Lung (tissue), 11 donors: ENCODE measurements at regions not wholly inside any gene's neighbourhood (a gene's known extent, or its start where the extent isn't known, plus 50 kb on each side); places are given as distances from the start of the nearest gene placed in this dataset.

Experiments used
- ATAC-seq: fragments of 200-7000 bp; cut with Tn5 transposase; one replicate; pipeline ENCODE4 v1.9.1; 2020; ENCODE audit warnings: moderate number of reproducible peaks; ENCODE audit not compliant: insufficient read depth, low FRiP score
- DNase-seq, 3 donors: peaks; one replicate each; pipeline ENCODE4 v3.0.0-alpha.2; 2013 to 2017
- H3K27ac ChIP-seq, 2 donors: one replicate each; pipeline ENCODE4 v1.5.1; 2013; ENCODE audit warnings: mild to moderate bottlenecking in 2 of 2, moderate library complexity in 2 of 2, control low read depth in 1 of 2, inconsistent platforms in 1 of 2, low read depth in 1 of 2, low read length in 1 of 2
- H3K27me3 ChIP-seq, 3 donors: one replicate each; pipeline ENCODE4 v1.5.1; 2013; ENCODE audit warnings: low read length in 2 of 3; ENCODE audit not compliant: control insufficient read depth in 3 of 3, insufficient read depth in 3 of 3
- H3K36me3 ChIP-seq, 4 donors: one replicate each; pipeline ENCODE4 v1.5.1; 2013; ENCODE audit warnings: low read length in 4 of 4, mild to moderate bottlenecking in 1 of 4, moderate library complexity in 1 of 4; ENCODE audit not compliant: control insufficient read depth in 4 of 4, insufficient read depth in 4 of 4
- H3K4me1 ChIP-seq, 5 donors: one replicate each; pipeline ENCODE4 v1.5.1; 2013; ENCODE audit warnings: low read length in 5 of 5, mild to moderate bottlenecking in 2 of 5, moderate library complexity in 1 of 5; ENCODE audit not compliant: control insufficient read depth in 5 of 5, insufficient read depth in 5 of 5
- H3K4me3 ChIP-seq: one replicate; pipeline ENCODE4 v1.5.1; 2013; ENCODE audit warnings: mild to moderate bottlenecking, control low read depth, moderate library complexity
- H3K9ac ChIP-seq, 2 donors: one replicate each; pipeline ENCODE4 v1.5.1; 2013; ENCODE audit warnings: low read length in 2 of 2, control low read depth in 1 of 2; ENCODE audit not compliant: insufficient read depth in 1 of 2
- H3K9me3 ChIP-seq, 4 donors: one replicate each; pipeline ENCODE4 v1.5.1; 2013; ENCODE audit warnings: low read length in 3 of 4, mild to moderate bottlenecking in 1 of 4, moderate library complexity in 1 of 4; ENCODE audit not compliant: control insufficient read depth in 4 of 4, insufficient read depth in 3 of 4
- WGBS, 2 donors: extraction: QIAGEN DNeasy Blood & Tissue Kit; methylation state at CpG; one replicate each; pipeline ENCODE4 v1.1.7; 2013; 5-methylcytosine and 5-hydroxymethylcytosine counted together
- TF ChIP-seq, protein P1 (sequence below): IDR thresholded peaks from 2 replicates; pipeline ENCODE4 v1.5.1; 2012; ENCODE audit warnings: mild to moderate bottlenecking; ENCODE audit errors: control extremely low read depth, extremely low read depth
- donor health status: control.
- donor health status: control.
- donor health status: Bipolar disorder and iron deficiency.
- donor health status: healthy.
- donor health status: DM: yes; HTN: yes; CAD: no.

DNA sequence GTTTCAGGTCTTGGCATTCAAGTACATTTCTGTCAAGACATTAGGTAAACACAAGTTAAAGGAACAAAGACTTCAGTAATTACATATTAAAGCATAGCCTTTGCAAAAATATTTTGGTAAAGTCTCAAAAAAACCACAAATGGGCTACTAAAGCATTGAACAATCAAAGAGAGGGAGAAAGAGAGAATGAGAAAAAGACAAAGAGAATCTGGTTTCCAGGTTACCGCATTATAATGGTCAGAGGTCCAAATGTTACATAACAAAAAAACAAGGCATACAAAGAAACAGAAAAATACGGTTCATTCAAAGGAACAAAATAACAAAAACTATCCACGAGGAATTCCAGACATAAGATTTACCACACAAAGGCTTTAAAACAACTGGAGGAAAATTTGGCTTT is 327.9 kb downstream of the AKAIN1 start:
- DNase-seq (no peak), ATAC-seq (no peak)
- 79 to 91% methylated on average over 3 of the region's 3 CpGs for WGBS, 2 donors
- Histone ChIP-seq H3K27ac (no peak overlapping the region), H3K4me3 (no peak overlapping the region), H3K9ac (no peak overlapping the region), H3K4me1 (no peaks in the 10 kb centered on the region), H3K9me3 (peaks cover 0 to 5% (median 1%) of the 10 kb centered on the region in 4 donors), H3K27me3 (no peaks in the 10 kb centered on the region), H3K36me3 (no peaks in the 10 kb centered on the region)
- TF ChIP-seq, protein P1, sequence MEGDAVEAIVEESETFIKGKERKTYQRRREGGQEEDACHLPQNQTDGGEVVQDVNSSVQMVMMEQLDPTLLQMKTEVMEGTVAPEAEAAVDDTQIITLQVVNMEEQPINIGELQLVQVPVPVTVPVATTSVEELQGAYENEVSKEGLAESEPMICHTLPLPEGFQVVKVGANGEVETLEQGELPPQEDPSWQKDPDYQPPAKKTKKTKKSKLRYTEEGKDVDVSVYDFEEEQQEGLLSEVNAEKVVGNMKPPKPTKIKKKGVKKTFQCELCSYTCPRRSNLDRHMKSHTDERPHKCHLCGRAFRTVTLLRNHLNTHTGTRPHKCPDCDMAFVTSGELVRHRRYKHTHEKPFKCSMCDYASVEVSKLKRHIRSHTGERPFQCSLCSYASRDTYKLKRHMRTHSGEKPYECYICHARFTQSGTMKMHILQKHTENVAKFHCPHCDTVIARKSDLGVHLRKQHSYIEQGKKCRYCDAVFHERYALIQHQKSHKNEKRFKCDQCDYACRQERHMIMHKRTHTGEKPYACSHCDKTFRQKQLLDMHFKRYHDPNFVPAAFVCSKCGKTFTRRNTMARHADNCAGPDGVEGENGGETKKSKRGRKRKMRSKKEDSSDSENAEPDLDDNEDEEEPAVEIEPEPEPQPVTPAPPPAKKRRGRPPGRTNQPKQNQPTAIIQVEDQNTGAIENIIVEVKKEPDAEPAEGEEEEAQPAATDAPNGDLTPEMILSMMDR = no peak

DNA sequence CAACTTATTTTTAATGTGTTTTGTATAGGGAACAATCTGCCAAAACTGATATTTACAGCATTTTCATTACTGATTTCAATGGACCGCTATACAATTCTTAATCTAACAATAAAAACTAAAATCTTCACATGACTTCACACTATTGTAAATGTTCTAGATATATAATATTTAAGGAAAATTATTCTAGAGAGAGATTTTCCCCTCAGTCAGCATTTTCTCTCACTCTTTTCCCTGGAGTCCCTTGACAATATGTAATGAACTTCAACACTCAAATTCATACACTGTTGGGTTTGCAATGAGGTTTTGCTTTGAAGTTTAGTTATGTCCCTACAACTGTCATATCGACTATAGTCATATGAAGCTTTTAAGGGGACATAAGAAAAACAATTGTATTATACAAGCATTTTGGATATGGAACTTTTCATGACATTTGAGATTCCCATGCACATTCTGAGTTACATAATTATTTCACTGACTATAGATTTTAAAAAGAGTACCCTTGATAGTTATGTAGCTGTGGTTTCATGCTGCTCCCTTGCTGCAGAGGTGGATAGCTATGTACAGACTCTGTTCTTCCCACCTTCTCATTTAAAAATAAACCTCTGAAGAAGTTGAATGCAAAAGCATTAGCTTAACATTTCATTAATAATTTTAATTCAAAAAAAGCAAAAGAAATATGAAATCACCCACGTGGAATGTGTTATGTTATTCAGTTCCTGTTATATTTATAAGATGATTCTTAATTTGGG is 338.5 kb downstream of the AKAIN1 start:
- ATAC-seq (no peak), DNase-seq (no peak)
- Histone ChIP-seq H3K27ac (no peak overlapping the region), H3K4me1 (no peaks in the 10 kb centered on the region), H3K9ac (no peak overlapping the region), H3K4me3 (no peak overlapping the region), H3K36me3 (no peaks in the 10 kb centered on the region), H3K27me3 (no peaks in the 10 kb centered on the region), H3K9me3 (peaks cover 0 to 2% (median 0%) of the 10 kb centered on the region in 4 donors)
- WGBS, 2 donors = 73 to 80% methylated on average over 3 of the region's 3 CpGs
- TF ChIP-seq, protein P1 = no peak

DNA sequence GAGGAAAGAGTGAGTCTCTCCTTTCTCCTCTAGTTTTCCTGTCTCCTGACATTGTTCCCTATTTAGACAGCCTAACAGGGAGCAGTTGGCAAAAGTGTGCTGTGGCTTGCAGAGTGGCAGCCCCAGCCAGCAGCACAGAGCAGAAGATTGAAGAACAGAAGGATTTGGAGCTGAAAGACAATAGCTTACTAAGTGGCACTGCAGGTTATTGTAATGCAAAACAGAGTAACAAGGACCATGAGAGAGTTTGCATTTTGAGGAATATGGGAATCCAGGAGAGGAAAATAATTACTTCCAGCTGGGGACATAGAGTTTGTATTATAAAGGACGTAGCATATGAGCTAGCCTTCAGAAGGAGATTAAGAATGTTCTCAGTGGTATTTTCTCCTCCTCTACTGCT is 342.4 kb downstream of the AKAIN1 start:
- Histone ChIP-seq H3K9me3 (peaks cover 0 to 2% (median 0%) of the 10 kb centered on the region in 4 donors), H3K36me3 (no peaks in the 10 kb centered on the region), H3K4me1 (no peaks in the 10 kb centered on the region), H3K27ac (no peak overlapping the region), H3K27me3 (no peaks in the 10 kb centered on the region), H3K9ac (no peak overlapping the region), H3K4me3 (no peak overlapping the region)
- WGBS, 2 donors = 62 to 65% methylated on average over 1 of the region's 1 CpG
- TF ChIP-seq, protein P1 = no peak
- DNase-seq (no peak), ATAC-seq (no peak)
